ENCODE measurements at regions not wholly inside any gene's neighbourhood (a gene's known extent, or its start where the extent isn't known, plus 50 kb on each side); places are given as distances from the start of the nearest gene placed in this dataset.
"Not testable (repeated sequence)": the region's sequence is repeated elsewhere in the genome, so short reads cannot be mapped to it uniquely, and the experiment has no call there.

DNA sequence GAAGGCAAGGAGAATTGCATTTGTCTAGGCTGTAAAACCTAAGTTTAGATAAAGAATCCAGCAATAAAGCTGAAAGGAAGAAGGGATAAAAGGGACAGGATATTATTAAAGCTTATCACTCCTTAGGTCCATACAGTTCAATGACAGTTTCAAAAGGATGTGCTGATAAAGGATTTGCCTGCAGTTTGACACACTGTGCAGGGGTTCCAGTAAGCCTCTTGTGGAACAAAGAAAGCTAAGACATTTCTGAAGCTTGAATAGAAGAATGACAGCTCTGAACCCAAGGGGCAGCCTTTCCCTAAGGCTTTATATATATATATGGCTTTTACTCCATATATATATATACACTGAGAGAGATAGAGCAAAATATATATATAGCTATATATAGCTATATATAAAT, 276.8 kb upstream of the GRM3 start:
- no peak overlapping the region for H3K27ac ChIP-seq (ENCODE audit: insufficient read depth, low read length, poor library complexity, severe bottlenecking)
- H3K4me3 ChIP-seq (ENCODE audit: low read depth, low read length) = no peak overlapping the region
- Mint-ChIP-seq H3K36me3 (no peaks in the 10 kb centered on the region), H3K27me3 (no peaks in the 10 kb centered on the region), H3K4me3 (no peak overlapping the region), H3K27ac (no peak overlapping the region), H3K9me3 (peaks cover 3 to 11% (median 4%) of the 10 kb centered on the region in 7 donors), H3K4me1 (no peaks in the 10 kb centered on the region)
- H3K36me3 ChIP-seq (ENCODE audit: control insufficient read depth, insufficient read depth, low read length) = no peaks in the 10 kb centered on the region
- H3K4me1 ChIP-seq (ENCODE audit: control insufficient read depth, insufficient read depth, low read length, poor library complexity, severe bottlenecking) = no peaks in the 10 kb centered on the region
- DNase-seq = no peak
- H3K9me3 ChIP-seq (ENCODE audit: control insufficient read depth in 2 of 2, low read length in 2 of 2) = no peaks in the 10 kb centered on the region
- ATAC-seq (ENCODE audit: low read depth in 2 of 2) = no peak
- H3K27me3 ChIP-seq (ENCODE audit: control insufficient read depth, insufficient read depth, low read length) = no peaks in the 10 kb centered on the region

- not testable (repeated sequence) for H3K27me3 Mint-ChIP-seq; ATAC-seq (ENCODE audit: low read depth in 2 of 2); H3K27ac Mint-ChIP-seq; H3K4me1 Mint-ChIP-seq; H3K36me3 Mint-ChIP-seq; H3K36me3 ChIP-seq (ENCODE audit: control insufficient read depth, insufficient read depth, low read length); H3K9me3 ChIP-seq (ENCODE audit: control insufficient read depth in 2 of 2, low read length in 2 of 2); H3K4me3 ChIP-seq (ENCODE audit: low read depth, low read length); H3K4me1 ChIP-seq (ENCODE audit: control insufficient read depth, insufficient read depth, low read length, poor library complexity, severe bottlenecking); H3K27me3 ChIP-seq (ENCODE audit: control insufficient read depth, insufficient read depth, low read length); H3K4me3 Mint-ChIP-seq; H3K27ac ChIP-seq (ENCODE audit: insufficient read depth, low read length, poor library complexity, severe bottlenecking); DNase-seq; H3K9me3 Mint-ChIP-seq
These were observed 303.3 kb upstream of the GRM3 start for GRCh38 chr7:86340407-86340806.

DNA sequence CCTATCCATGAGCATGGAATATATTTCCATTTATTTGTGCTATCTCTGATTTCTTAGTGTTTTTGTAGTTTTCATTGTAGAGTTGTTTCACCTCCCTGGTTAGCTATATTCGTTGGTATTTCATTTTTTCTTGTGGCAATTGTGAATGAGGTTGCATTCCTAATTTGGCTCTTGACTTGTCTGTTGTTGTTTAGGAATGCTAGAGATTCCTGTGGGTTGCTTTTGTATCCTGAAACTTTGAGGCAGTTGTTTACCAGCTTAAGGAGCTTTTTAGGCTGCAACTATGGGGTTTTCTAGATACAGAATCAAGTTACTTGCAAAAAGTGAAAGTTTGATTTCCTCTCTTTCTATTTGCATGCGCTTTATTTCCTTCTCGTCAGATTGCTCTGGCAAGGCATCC, 304.7 kb upstream of the GRM3 start:
- Histone ChIP-seq H3K4me3 (ENCODE audit: low read depth, low read length) (no peak overlapping the region), H3K9me3 (ENCODE audit: control insufficient read depth in 2 of 2, low read length in 2 of 2) (no peaks in the 10 kb centered on the region), H3K27me3 (ENCODE audit: control insufficient read depth, insufficient read depth, low read length) (no peaks in the 10 kb centered on the region), H3K4me1 (ENCODE audit: control insufficient read depth, insufficient read depth, low read length, poor library complexity, severe bottlenecking) (no peaks in the 10 kb centered on the region), H3K36me3 (ENCODE audit: control insufficient read depth, insufficient read depth, low read length) (no peaks in the 10 kb centered on the region), H3K27ac (ENCODE audit: insufficient read depth, low read length, poor library complexity, severe bottlenecking) (no peak overlapping the region)
- Mint-ChIP-seq H3K4me3 (no peak overlapping the region), H3K36me3 (no peaks in the 10 kb centered on the region), H3K27ac (no peak overlapping the region), H3K4me1 (no peaks in the 10 kb centered on the region), H3K27me3 (no peaks in the 10 kb centered on the region), H3K9me3 (peaks cover 0 to 5% (median 3%) of the 10 kb centered on the region in 7 donors)
- DNase-seq (no peak), ATAC-seq (ENCODE audit: low read depth in 2 of 2) (no peak)

- Mint-ChIP-seq H3K27ac (no peak overlapping the region), H3K36me3 (no peaks in the 10 kb centered on the region), H3K4me3 (no peak overlapping the region), H3K4me1 (no peaks in the 10 kb centered on the region), H3K9me3 (peaks cover 0 to 5% (median 2%) of the 10 kb centered on the region in 7 donors), H3K27me3 (no peaks in the 10 kb centered on the region)
- H3K9me3 ChIP-seq (ENCODE audit: control insufficient read depth in 2 of 2, low read length in 2 of 2) = no peaks in the 10 kb centered on the region
- no peak overlapping the region for H3K4me3 ChIP-seq (ENCODE audit: low read depth, low read length)
- no peak for ATAC-seq (ENCODE audit: low read depth in 2 of 2)
- no peaks in the 10 kb centered on the region for H3K27me3 ChIP-seq (ENCODE audit: control insufficient read depth, insufficient read depth, low read length)
- no peaks in the 10 kb centered on the region for H3K36me3 ChIP-seq (ENCODE audit: control insufficient read depth, insufficient read depth, low read length)
- no peak for DNase-seq
- H3K4me1 ChIP-seq (ENCODE audit: control insufficient read depth, insufficient read depth, low read length, poor library complexity, severe bottlenecking) = no peaks in the 10 kb centered on the region
- no peak overlapping the region for H3K27ac ChIP-seq (ENCODE audit: insufficient read depth, low read length, poor library complexity, severe bottlenecking)
These were observed 314.8 kb upstream of the GRM3 start for GRCh38 chr7:86328801-86329433.

DNA sequence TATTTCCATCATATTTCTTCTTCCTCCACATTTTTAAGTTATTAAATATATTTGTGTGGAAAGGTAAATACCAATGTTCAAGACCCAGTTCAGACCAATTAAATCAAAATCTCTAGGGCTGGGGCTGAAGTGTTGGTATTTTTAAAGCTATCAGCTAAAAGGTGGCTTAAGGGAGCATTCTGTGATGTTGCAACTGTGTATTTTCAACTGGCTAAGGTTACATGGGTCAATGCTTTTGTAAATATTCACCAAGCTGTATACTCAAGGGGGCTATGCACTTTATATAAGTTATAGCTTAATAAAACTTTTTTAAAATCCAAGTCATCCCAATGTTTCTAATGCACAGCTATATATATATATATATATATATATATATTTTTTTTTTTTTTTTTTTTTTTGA, 316.9 kb upstream of the GRM3 start:
- H3K9me3 ChIP-seq (ENCODE audit: control insufficient read depth in 2 of 2, low read length in 2 of 2) = no peaks in the 10 kb centered on the region
- no peak overlapping the region for H3K27ac Mint-ChIP-seq
- no peaks in the 10 kb centered on the region for H3K27me3 Mint-ChIP-seq
- H3K27ac ChIP-seq (ENCODE audit: insufficient read depth, low read length, poor library complexity, severe bottlenecking) = no peak overlapping the region
- no peaks in the 10 kb centered on the region for H3K27me3 ChIP-seq (ENCODE audit: control insufficient read depth, insufficient read depth, low read length)
- DNase-seq (no peak), ATAC-seq (ENCODE audit: low read depth in 2 of 2) (no peak)
- H3K9me3 Mint-ChIP-seq = peaks cover 0 to 12% (median 4%) of the 10 kb centered on the region in 7 donors
- H3K4me3 Mint-ChIP-seq = no peak overlapping the region
- H3K36me3 ChIP-seq (ENCODE audit: control insufficient read depth, insufficient read depth, low read length) = no peaks in the 10 kb centered on the region
- H3K4me3 ChIP-seq (ENCODE audit: low read depth, low read length) = no peak overlapping the region
- H3K4me1 ChIP-seq (ENCODE audit: control insufficient read depth, insufficient read depth, low read length, poor library complexity, severe bottlenecking) = no peaks in the 10 kb centered on the region
- no peaks in the 10 kb centered on the region for H3K36me3 Mint-ChIP-seq
- H3K4me1 Mint-ChIP-seq = no peaks in the 10 kb centered on the region

DNA sequence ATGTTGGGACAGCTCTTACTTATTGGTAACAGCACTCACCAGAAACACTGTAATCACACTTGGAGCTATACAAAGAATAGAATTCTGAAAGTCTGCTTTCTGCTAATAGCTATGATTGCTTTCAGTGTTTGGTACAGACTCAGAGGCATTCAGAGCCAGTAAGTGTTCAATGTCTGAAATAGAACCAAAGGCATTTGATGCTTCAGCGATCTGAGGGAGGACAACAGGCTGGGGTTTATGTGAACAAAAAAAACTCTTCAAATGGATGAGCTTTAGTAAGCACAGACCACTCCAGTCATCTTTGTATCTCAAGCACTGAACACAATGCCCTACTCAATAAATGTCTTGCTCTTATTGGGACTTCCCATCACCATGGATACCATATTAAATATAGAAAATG, 322.8 kb upstream of the GRM3 start:
- Histone ChIP-seq H3K36me3 (ENCODE audit: control insufficient read depth, insufficient read depth, low read length) (no peaks in the 10 kb centered on the region), H3K27me3 (ENCODE audit: control insufficient read depth, insufficient read depth, low read length) (no peaks in the 10 kb centered on the region), H3K27ac (ENCODE audit: insufficient read depth, low read length, poor library complexity, severe bottlenecking) (no peak overlapping the region), H3K4me1 (ENCODE audit: control insufficient read depth, insufficient read depth, low read length, poor library complexity, severe bottlenecking) (no peaks in the 10 kb centered on the region), H3K9me3 (ENCODE audit: control insufficient read depth in 2 of 2, low read length in 2 of 2) (no peaks in the 10 kb centered on the region), H3K4me3 (ENCODE audit: low read depth, low read length) (no peak overlapping the region)
- H3K36me3 Mint-ChIP-seq = no peaks in the 10 kb centered on the region
- H3K4me3 Mint-ChIP-seq = no peak overlapping the region
- DNase-seq (no peak), ATAC-seq (ENCODE audit: low read depth in 2 of 2) (no peak)
- H3K27me3 Mint-ChIP-seq = no peaks in the 10 kb centered on the region
- H3K9me3 Mint-ChIP-seq = peaks cover 0 to 11% (median 5%) of the 10 kb centered on the region in 7 donors
- no peak overlapping the region for H3K27ac Mint-ChIP-seq
- H3K4me1 Mint-ChIP-seq = no peaks in the 10 kb centered on the region

DNA sequence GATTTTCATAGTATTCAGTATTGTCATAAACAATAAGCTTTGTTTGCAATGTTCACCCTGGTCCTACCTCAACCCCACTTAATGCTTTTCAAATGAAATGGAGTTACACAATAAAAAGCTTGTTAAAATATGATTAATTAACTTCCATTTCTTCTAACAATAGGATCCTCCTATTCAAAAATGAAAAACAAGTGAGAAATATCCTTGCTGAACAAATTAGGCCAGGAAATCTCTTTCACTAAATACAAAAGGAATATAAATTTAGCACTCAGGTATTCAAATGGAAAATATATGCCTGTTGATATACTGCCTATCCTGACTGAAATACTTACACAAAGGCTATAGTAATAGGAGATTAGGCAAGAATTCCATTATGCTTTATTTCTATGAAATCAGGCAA, 323.4 kb upstream of the GRM3 start:
- H3K36me3 ChIP-seq (ENCODE audit: control insufficient read depth, insufficient read depth, low read length) = no peaks in the 10 kb centered on the region
- no peaks in the 10 kb centered on the region for H3K4me1 ChIP-seq (ENCODE audit: control insufficient read depth, insufficient read depth, low read length, poor library complexity, severe bottlenecking)
- no peak overlapping the region for H3K4me3 ChIP-seq (ENCODE audit: low read depth, low read length)
- H3K27ac ChIP-seq (ENCODE audit: insufficient read depth, low read length, poor library complexity, severe bottlenecking) = no peak overlapping the region
- peaks cover 0 to 11% (median 5%) of the 10 kb centered on the region in 7 donors for H3K9me3 Mint-ChIP-seq
- no peak overlapping the region for H3K27ac Mint-ChIP-seq
- no peaks in the 10 kb centered on the region for H3K36me3 Mint-ChIP-seq
- ATAC-seq (ENCODE audit: low read depth in 2 of 2) (no peak), DNase-seq (no peak)
- H3K4me1 Mint-ChIP-seq = no peaks in the 10 kb centered on the region
- H3K4me3 Mint-ChIP-seq = no peak overlapping the region
- no peaks in the 10 kb centered on the region for H3K9me3 ChIP-seq (ENCODE audit: control insufficient read depth in 2 of 2, low read length in 2 of 2)
- no peaks in the 10 kb centered on the region for H3K27me3 ChIP-seq (ENCODE audit: control insufficient read depth, insufficient read depth, low read length)
- no peaks in the 10 kb centered on the region for H3K27me3 Mint-ChIP-seq

GRCh38 chr7:86313842-86314241, 329.9 kb upstream of the GRM3 start:
- no peaks in the 10 kb centered on the region for H3K27me3 Mint-ChIP-seq
- H3K36me3 Mint-ChIP-seq = no peaks in the 10 kb centered on the region
- no peaks in the 10 kb centered on the region for H3K4me1 Mint-ChIP-seq
- H3K4me3 Mint-ChIP-seq = no peak overlapping the region
- Histone ChIP-seq H3K4me3 (ENCODE audit: low read depth, low read length) (no peak overlapping the region), H3K27ac (ENCODE audit: insufficient read depth, low read length, poor library complexity, severe bottlenecking) (no peak overlapping the region), H3K36me3 (ENCODE audit: control insufficient read depth, insufficient read depth, low read length) (no peaks in the 10 kb centered on the region), H3K9me3 (ENCODE audit: control insufficient read depth in 2 of 2, low read length in 2 of 2) (no peaks in the 10 kb centered on the region), H3K4me1 (ENCODE audit: control insufficient read depth, insufficient read depth, low read length, poor library complexity, severe bottlenecking) (no peaks in the 10 kb centered on the region), H3K27me3 (ENCODE audit: control insufficient read depth, insufficient read depth, low read length) (no peaks in the 10 kb centered on the region)
- no peak for DNase-seq
- no peak for ATAC-seq (ENCODE audit: low read depth in 2 of 2)
- no peak overlapping the region for H3K27ac Mint-ChIP-seq
- peaks cover 0 to 6% (median 1%) of the 10 kb centered on the region in 7 donors for H3K9me3 Mint-ChIP-seq

All from CD4-positive, CD25-positive, alpha-beta regulatory T cell (primary cell).